ENCODE measurements at regions not wholly inside any gene's neighbourhood (a gene's known extent, or its start where the extent isn't known, plus 50 kb on each side); places are given as distances from the start of the nearest gene placed in this dataset.

- ATAC-seq = no peak
- Mint-ChIP-seq H3K9me3 (peaks cover 4 to 14% of the 10 kb centered on the region in 2 donors), H3K27ac (no peak overlapping the region), H3K27me3 (ENCODE audit: low read depth in 2 of 2) (no peaks in the 10 kb centered on the region), H3K4me3 (no peak overlapping the region), H3K4me1 (no peaks in the 10 kb centered on the region), H3K36me3 (peaks cover 10% of the 10 kb centered on the region)
- H3K4me3 ChIP-seq (ENCODE audit: low read length) = no peak overlapping the region
- H3K36me3 ChIP-seq (ENCODE audit: control insufficient read depth, insufficient read depth, low read length) = no peaks in the 10 kb centered on the region
- H3K27me3 ChIP-seq (ENCODE audit: control insufficient read depth, insufficient read depth, low read length) = no peaks in the 10 kb centered on the region
- H3K9me3 ChIP-seq (ENCODE audit: control insufficient read depth, insufficient read depth, low read length) = no peaks in the 10 kb centered on the region
- no peaks in the 10 kb centered on the region for H3K4me1 ChIP-seq (ENCODE audit: control insufficient read depth, insufficient read depth, low read length)
- 86% methylated on average over 1 of the region's 2 CpGs for WGBS (ENCODE audit: insufficient coverage)
- no peak for DNase-seq
- TF ChIP-seq CTCF (IDR thresholded peaks at IDR 0.05) = no peak
- no peak overlapping the region for H3K27ac ChIP-seq (ENCODE audit: low read length)
- intact Hi-C loops (cut with micrococcal nuclease) = no loop called here
Measured at GRCh38 chr18:38563396-38563980, 997.9 kb upstream of the CELF4 start.

- no peak for TF ChIP-seq CTCF (IDR thresholded peaks at IDR 0.05)
- no peak for DNase-seq
- intact Hi-C loops (cut with micrococcal nuclease) = no loop called here
- Mint-ChIP-seq H3K4me1 (no peaks in the 10 kb centered on the region), H3K36me3 (no peaks in the 10 kb centered on the region), H3K9me3 (peaks cover 8 to 16% of the 10 kb centered on the region in 2 donors), H3K27ac (no peak overlapping the region), H3K4me3 (no peak overlapping the region), H3K27me3 (ENCODE audit: low read depth in 2 of 2) (no peaks in the 10 kb centered on the region)
- Histone ChIP-seq H3K27me3 (ENCODE audit: control insufficient read depth, insufficient read depth, low read length) (no peaks in the 10 kb centered on the region), H3K27ac (ENCODE audit: low read length) (no peak overlapping the region), H3K4me1 (ENCODE audit: control insufficient read depth, insufficient read depth, low read length) (no peaks in the 10 kb centered on the region), H3K36me3 (ENCODE audit: control insufficient read depth, insufficient read depth, low read length) (no peaks in the 10 kb centered on the region), H3K9me3 (ENCODE audit: control insufficient read depth, insufficient read depth, low read length) (no peaks in the 10 kb centered on the region), H3K4me3 (ENCODE audit: low read length) (no peak overlapping the region)
- no peak for ATAC-seq
- WGBS (ENCODE audit: insufficient coverage) = 86% methylated on average over 5 of the region's 5 CpGs
Measured at GRCh38 chr18:38557006-38557405, 991.4 kb upstream of the CELF4 start.

DNA sequence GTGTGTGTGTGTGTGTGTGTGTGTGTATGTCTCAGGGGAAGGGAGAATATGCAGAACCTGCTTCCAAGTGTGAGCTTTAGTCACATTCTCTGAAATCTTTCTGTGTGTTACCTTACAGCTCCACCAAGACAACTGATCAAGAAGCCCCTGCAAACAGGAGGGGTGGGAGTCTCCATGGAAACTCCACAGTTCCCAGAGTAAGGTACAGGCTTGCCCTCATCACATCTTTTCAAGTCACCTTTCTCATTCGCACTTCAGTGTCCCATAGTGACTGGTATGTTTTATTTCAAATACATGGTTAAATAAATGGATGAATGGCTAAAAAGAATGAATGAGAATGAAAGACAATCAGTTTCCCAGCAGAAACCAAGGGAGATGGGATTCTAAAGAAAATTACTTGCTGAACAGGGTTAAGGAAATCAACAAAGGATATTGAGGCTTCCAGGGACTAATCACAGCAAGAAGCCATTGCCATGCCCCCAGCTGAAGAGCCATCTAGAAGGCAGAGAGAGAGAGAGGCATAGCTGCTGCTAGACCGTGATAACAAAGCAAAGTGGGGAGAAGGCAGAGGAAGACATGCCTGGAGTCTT lies 987.2 kb upstream of the CELF4 start:
- H3K4me1 Mint-ChIP-seq = no peaks in the 10 kb centered on the region
- no peak for ATAC-seq
- intact Hi-C loops (cut with micrococcal nuclease) = no loop called here
- Histone ChIP-seq H3K27me3 (ENCODE audit: control insufficient read depth, insufficient read depth, low read length) (no peaks in the 10 kb centered on the region), H3K4me3 (ENCODE audit: low read length) (no peak overlapping the region), H3K36me3 (ENCODE audit: control insufficient read depth, insufficient read depth, low read length) (no peaks in the 10 kb centered on the region), H3K9me3 (ENCODE audit: control insufficient read depth, insufficient read depth, low read length) (no peaks in the 10 kb centered on the region), H3K4me1 (ENCODE audit: control insufficient read depth, insufficient read depth, low read length) (no peaks in the 10 kb centered on the region), H3K27ac (ENCODE audit: low read length) (no peak overlapping the region)
- WGBS (ENCODE audit: insufficient coverage) = 92% methylated on average over 1 of the region's 2 CpGs
- peaks cover 8 to 23% of the 10 kb centered on the region in 2 donors for H3K9me3 Mint-ChIP-seq
- no peak for DNase-seq
- no peak overlapping the region for H3K4me3 Mint-ChIP-seq
- H3K27ac Mint-ChIP-seq = no peak overlapping the region
- no peak for TF ChIP-seq CTCF (IDR thresholded peaks at IDR 0.05)
- H3K27me3 Mint-ChIP-seq (ENCODE audit: low read depth in 2 of 2) = no peaks in the 10 kb centered on the region
- no peaks in the 10 kb centered on the region for H3K36me3 Mint-ChIP-seq

DNA sequence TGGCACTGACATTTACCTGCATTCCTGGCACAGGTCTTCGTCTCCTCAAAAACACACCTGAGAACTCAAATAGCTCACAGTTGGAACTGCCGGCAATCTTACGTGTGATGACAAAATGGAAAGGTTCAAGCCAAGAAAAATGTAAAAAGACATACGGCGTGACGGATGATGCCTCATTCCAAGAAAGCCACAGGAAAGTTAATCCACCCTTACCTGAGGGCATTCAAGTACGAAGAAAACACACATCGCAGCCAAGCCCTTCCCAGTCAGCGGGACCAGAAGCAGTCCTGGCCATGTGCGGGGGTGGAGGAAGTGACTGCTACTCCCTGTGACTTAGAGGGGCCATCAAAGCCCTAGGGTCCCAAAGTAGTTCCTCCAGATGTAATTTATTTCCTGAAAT lies 986.3 kb upstream of the CELF4 start:
- no peak for TF ChIP-seq CTCF (IDR thresholded peaks at IDR 0.05)
- no peaks in the 10 kb centered on the region for H3K27me3 Mint-ChIP-seq (ENCODE audit: low read depth in 2 of 2)
- Histone ChIP-seq H3K36me3 (ENCODE audit: control insufficient read depth, insufficient read depth, low read length) (no peaks in the 10 kb centered on the region), H3K4me3 (ENCODE audit: low read length) (no peak overlapping the region), H3K27ac (ENCODE audit: low read length) (no peak overlapping the region), H3K9me3 (ENCODE audit: control insufficient read depth, insufficient read depth, low read length) (no peaks in the 10 kb centered on the region), H3K27me3 (ENCODE audit: control insufficient read depth, insufficient read depth, low read length) (no peaks in the 10 kb centered on the region), H3K4me1 (ENCODE audit: control insufficient read depth, insufficient read depth, low read length) (no peaks in the 10 kb centered on the region)
- 96% methylated on average over 10 of the region's 10 CpGs for WGBS (ENCODE audit: insufficient coverage)
- intact Hi-C loops (cut with micrococcal nuclease) = no loop called here
- no peaks in the 10 kb centered on the region for H3K36me3 Mint-ChIP-seq
- ATAC-seq (no peak), DNase-seq (no peak)
- no peak overlapping the region for H3K4me3 Mint-ChIP-seq
- no peak overlapping the region for H3K27ac Mint-ChIP-seq
- no peaks in the 10 kb centered on the region for H3K4me1 Mint-ChIP-seq
- H3K9me3 Mint-ChIP-seq = peaks cover 6 to 20% of the 10 kb centered on the region in 2 donors
